Erythroblast (primary cell): ENCODE measurements at regions not wholly inside any gene's neighbourhood (a gene's known extent, or its start where the extent isn't known, plus 50 kb on each side); places are given as distances from the start of the nearest gene placed in this dataset.
A peak's percentile ranks its signal among the peaks of the same experiment; 100 is the strongest.
"Not testable (repeated sequence)": the region's sequence is repeated elsewhere in the genome, so short reads cannot be mapped to it uniquely, and the experiment has no call there.

Experiments
- DNase-seq, 2 experiments: peaks; one replicate each; lab custom pipeline; 2025; lab: John Stamatoyannopoulos, UW
- GATA1 ChIP-seq: IDR thresholded peaks from 2 replicates; pipeline ENCODE4 v1.6.1; 2011; ENCODE audit warnings: low read depth, mild to moderate bottlenecking, control low read depth, low read length, moderate library complexity
- POLR2A ChIP-seq: IDR thresholded peaks from 2 replicates; pipeline ENCODE4 v1.6.1; 2011; ENCODE audit warnings: mild to moderate bottlenecking, low read length

GRCh38 chr9:34773306-34773910 lies 63.5 kb upstream of the CCL21 start:
- no peak for TF ChIP-seq POLR2A
- no peak for TF ChIP-seq GATA1
- no peak for DNase-seq

GRCh38 chr9:34771007-34771406 lies 61.1 kb upstream of the CCL21 start:
- no peak for DNase-seq
- TF ChIP-seq GATA1: no peak
- no peak for TF ChIP-seq POLR2A

GRCh38 chr9:34767087-34767486 lies 57.2 kb upstream of the CCL21 start:
- DNase-seq: not testable (repeated sequence)

- DNase-seq: peak; percentile 16 to 47
These were observed 50.5 kb upstream of the CCL21 start for GRCh38 chr9:34760196-34761040.
